HUDEP-2 (cell line): ENCODE measurements at regions not wholly inside any gene's neighbourhood (a gene's known extent, or its start where the extent isn't known, plus 50 kb on each side); places are given as distances from the start of the nearest gene placed in this dataset.
A peak's percentile ranks its signal among the peaks of the same experiment; 100 is the strongest.
"Not testable (repeated sequence)": the region's sequence is repeated elsewhere in the genome, so short reads cannot be mapped to it uniquely, and the experiment has no call there.

Experiments
- DNase-seq, 76 experiments: peaks; one replicate each; lab custom pipeline; 2025; ENCODE audit not compliant: unreplicated experiment in 76 of 76; lab: John Stamatoyannopoulos, UW

DNA sequence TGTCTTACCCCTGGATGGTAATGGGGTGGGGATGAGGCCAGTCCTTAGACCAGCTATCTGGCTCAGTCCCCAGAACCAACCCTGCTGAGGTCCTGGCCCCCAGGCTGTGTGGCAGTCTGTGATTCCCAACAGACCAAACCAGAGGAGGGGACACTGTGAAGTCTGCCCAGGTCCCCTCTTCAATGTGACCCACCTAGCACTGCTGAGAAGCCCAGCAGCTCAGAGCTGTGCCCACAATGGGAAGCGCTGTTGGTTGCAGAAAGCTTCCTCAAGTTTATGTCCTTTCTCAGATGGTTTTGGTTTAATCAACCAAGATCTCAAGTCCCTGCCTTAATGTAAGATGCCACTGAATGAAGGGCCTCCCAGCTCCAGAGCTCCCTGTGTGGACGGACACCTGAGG is 114.7 kb upstream of the IGLL5 start:
- no peak for DNase-seq

DNA sequence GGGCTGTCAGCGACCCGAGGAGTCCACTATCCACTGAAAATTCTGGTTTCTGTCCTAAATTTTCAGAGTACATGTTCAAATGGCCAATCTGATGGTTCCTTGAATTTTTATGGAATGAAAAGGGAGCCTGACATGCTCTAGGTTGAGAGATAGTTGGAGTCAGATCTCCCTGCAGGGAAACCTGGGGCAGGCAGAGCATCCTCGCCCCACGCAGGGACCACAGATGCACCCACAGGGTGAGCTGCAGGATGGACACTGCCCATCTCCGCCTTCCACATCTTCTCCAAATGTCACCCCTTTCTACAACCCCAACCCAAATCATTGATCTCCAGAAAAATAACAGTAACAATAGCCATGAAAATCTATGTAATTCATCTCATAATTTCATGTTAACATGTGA is 114.2 kb upstream of the IGLL5 start:
- DNase-seq, result no peak

DNA sequence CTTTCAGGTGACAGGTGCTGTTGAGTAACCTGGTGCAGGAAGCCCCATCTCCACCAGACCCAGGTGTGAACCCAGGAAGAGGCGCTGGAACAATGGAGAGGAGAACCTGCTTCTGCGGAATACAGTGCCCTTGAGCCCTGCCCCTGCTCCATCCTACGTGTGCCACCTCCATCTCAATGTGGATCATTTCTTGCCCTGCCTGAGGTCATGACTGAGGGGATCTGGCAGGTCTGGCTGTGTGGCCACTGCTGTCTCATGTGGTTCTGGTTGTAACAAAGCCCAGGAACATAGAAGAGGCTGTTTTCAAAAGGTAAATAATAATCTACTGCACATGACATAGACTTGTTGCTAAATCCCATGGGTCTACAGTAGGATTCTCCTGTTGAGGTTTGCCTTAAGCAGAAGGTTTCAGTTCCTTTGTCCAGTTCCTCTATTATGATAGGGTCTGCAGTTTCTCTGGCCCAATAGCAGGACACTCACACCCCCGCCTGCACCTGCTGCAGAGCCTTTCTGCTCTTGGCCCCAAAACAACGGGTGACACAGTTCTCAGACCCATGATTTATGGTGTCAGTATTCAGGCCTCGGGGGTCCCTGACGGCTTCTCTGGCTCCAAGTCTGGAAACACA is 113.5 kb upstream of the IGLL5 start:
- no peak for DNase-seq

DNA sequence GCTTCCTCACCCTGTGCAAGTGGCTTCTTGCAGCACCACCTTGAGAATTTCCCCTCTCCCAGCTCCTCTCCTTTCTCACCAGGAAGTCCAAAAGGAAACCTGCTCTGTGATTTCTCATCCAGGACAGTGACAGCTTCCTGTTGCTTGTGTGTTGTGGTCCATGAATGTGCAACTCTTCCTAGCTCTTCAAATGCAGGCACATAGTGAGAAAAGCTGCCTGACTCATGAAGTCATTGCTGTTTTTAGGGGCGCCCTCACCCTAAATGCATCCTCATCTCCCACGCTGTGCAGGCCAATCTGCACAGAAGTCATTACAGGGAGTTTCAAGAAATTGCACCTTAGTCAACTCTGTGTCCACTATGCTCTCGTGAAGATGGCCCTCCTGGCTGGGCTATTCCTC is 112.9 kb upstream of the IGLL5 start:
- DNase-seq, result not testable (repeated sequence)

DNA sequence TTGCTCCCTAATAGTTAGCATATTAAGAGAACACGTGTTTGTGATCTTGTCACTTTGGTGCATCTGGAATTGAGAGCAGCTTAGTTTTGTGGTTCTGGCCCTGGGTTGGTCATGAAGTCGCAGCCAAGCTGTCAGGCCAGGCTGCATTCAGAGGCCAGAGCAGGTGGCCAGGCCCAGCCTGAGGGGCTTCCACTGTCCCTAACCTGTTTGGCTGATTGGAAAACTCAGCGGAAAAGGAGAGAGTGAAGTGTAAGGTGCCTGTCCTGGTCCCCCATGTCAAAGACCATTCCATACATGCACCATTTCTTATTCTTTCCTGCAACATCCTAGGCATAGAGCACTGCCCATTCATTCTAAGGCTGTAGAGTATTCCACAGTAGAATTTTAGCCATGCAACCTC is 111.5 kb upstream of the IGLL5 start:
- DNase-seq, result no peak

DNA sequence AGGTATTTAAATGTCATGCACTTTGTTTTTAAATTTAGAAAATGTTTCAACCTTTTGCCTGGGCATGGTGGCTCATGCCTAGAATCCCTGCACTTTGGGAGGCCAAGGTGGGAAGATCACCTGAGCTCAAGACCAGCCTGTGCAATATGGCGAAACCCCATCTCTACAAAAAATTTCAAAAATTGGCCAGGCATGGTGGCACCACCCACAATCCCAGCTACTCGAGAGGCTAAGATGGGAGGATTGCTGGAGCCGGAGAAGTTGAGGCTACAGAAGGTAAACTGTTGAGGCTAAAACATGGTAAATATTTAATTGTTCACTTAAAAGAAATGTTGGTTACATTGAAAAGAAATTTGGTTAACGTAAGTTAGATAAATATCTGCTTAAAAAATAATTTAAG is 108.4 kb upstream of the IGLL5 start:
- DNase-seq, result no peak

DNA sequence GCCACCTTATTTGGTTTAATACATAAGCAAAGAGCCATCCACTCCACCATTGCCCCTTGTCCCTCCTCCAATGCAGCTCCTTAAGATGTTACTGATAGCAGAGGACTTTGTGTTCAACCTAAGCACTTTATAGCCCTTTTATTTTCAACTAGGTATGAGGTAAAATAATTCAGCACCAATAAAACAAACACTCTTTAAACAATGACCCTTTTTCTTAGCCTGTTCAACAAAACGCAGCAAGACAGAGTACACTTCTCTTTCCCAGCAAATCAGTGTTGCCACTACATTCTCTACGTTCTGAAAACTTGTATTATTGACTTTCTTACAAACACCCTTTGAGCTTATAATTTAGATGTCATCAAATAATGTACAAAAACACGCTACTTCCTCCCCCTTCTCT is 104.0 kb upstream of the IGLL5 start:
- DNase-seq, result no peak

DNA sequence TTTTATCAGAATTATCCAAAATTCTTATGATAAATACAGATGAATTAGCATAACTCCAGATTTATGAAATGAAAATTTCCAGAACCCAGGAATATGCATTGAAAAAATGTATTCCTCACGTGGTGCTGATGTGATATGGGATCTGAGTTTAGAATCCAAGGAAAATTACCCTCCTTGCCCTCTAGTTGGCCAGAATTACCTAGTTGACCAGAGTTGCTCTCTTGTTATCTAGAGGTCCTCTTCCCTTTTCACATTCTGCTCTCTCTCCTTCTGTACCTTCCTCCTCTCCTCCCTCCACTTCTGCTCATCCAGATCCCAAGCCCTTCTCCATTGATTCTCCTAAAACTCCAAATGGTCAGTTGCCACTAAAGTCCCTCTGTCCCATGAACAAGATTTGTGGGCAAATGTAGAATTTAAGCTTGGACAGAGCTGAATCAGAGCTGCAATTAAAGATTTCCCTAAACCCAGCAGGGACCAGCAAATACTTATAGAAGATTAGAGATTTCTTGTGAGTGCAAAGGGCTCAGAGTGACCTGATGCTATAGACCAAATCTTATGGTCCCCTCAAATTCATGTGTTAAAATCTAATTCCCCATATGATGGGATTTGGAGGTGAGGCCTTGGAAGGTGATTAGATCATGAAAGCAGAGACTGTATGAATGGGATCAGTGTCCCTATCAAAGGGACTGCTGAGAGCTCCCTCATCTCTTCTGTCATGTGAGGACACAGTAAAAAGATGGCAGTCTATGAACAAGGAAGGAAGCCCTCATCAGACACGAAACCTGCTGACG is 103.2 kb upstream of the IGLL5 start:
- no peak for DNase-seq

DNA sequence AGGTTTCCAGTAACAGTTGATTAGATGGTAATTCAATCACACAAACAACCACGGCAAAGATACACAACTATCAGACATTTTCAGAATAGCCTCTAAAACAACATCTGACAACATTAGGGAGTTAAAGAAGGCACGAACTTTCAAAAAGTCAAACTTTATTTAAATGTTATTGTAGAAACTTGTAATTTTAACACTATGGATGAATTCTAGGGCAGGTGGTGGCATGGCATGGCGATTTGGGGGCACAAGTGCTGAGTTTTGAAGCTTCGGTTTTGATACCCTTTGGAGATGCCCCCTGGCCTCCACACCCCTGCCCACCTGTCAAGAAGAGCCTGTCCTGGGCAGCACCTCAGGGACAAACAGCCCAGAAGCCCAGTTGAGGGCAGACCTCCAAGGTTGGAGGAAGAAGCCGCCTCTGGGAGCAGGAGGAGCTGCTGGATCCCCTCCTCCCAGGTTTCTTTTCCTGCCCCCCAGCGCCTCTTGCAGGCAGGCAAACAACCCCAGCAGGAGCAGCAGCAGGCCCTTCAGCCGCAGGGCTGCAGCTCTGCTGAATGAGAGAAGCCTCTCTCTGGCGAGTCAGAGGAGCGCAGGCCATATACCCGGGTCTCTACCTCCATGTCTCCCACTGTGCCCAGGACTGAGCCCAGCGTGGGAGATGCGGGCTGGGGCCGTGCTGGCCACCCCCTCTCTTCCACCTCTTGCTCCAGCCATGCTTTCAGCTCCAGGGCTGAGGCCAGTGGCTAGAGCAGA is 102.1 kb upstream of the IGLL5 start:
- DNase-seq, result no peak

DNA sequence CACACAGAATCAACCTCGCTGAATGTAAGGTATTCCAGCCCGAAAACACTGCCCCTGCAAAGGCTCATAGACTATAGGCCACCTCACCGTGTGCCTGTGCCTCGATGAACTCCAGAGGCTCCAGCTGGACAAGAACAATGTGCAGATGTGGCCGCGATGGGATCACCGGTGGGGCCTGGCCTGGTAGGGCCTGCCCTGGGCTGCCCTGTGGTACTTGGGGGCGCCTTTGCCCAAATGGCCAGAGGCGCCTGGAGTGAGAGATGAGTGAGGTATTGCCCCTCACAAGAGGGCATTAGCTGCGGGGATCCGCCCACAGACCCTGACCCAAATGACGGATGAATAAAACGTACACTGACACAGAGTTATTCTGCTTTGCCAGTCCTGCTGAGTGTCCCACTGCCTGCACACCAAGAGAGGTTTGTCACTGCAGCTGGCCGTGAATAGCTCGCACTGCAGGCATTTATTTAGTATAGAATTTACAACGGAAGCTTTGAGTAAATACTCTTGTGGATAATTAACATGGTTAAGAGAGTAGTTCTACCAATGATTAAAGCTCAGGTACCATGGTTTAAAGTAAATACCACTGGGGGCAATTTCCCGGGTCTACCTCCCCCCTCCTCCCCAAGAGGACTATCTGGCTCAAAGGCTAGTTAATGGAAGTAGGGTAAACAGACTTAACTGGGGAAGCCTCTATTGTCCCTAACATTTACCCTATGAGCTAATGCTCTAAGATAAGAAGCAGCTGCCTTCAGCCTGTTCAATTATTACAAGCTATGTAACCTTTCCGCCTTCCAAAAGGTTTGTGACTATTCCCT is 101.1 kb upstream of the IGLL5 start:
- no peak for DNase-seq

DNA sequence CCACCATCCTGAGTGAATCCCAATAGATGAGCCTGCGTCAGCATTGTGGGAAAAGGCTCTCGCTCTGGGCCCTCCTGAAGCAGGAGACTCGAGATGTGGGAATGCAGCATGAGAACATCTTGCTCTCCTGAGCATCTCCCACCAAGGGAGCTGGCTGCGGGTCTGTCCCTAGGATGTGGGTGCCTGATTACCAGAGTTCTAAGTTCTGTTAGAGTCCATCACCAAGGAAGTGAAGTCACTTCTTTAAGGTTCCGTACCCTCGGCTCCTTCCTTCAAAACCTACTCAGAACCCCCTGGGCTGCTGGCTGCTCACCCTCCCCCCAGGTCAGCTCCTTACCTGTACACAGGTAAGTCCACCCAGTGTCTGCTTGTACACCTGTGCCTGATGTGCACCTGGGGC is 100.5 kb upstream of the IGLL5 start:
- DNase-seq, result no peak

DNA sequence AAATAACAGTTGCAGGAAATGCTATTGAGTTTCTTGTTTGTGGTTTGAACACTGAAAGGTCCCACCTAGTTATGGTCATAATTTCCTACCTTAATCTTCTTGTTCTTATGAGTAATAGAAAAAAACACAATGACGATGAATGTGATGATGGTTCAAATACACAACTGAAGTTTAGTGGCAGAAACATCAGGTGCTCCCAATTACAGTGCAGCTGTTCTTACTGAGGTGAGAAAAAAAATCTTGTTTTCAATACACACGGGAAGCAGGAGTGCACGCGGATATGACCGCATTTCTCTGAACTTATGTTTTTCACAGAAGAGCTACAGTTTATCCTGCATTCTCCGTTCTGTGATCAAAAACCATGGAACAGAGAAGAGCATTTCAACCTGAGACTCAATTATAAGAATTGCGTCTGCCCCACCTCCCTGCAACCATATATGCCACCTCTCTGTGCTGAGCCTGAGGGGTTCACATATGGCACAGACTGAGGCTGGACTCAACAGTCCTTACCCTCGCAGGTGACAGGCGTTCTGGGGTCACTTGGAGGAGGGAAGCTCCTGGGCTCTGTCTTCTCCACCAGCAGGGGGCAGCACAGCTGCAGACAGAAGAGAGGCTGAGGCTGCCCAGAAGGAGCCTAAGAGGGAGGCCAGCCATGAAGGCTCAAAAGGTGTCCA is 99.7 kb upstream of the IGLL5 start:
- peak in 54 of 76 experiments; percentile 1 to 62 (median 30) for DNase-seq

DNA sequence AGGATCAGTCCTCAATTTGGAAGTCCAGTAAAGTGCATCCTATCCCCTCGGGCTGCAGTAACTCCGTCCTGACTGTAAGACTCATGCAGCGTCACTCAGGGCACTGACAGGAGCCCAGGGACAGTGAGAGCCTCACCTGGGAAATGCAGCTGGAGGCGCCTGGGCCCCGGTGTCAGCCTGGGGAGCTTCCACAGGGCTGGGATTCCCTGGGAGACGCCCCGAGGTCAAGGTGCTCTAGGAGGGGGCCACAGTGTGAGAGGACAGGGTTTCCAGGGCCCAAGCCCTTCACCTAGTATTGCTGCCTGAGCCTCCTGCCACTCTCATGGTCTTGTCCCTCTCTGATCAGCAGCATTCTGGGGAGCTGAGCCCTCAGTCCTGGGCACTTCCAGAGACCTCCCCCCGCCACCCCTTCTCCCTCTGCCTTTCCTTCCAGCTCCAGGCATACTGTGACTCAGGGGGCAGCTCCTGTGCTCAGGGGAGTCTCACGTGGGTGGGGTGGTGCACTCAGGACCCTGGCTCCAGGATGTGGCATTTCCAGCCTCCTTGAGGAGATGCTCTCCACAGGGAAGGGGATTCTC is 99.1 kb upstream of the IGLL5 start:
- DNase-seq, result no peak

DNA sequence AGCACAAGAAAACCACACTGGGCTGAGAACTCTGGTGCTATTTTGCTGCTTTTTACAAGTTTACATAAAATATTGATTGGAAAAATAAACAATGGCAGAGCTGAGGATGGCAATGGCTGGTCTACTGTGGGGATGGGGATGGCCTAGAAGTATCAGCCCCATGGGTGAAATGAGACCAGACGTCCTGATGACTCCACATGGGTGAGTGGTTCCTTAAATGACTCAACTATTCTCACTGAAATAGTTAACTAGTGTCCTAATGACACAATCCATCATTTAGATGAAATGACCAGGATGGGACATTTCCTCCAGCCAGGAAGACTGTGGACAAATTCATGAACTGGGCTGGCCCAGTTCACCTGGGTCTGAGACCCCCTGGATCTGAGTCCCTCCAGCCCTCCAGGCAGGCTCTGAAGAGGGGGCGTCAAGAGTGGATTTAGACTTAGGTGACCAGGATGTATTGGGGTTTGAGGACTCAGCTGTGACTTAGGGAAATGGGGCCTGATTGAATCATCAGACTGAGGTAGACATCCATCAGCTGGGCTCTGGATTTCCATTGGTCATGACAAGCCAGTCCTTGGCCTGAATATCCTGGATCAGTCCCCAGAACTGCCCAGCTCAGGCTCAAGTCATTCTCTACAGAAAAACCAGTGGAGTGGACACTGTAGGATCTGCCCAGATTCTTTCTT is 98.2 kb upstream of the IGLL5 start:
- no peak for DNase-seq

DNA sequence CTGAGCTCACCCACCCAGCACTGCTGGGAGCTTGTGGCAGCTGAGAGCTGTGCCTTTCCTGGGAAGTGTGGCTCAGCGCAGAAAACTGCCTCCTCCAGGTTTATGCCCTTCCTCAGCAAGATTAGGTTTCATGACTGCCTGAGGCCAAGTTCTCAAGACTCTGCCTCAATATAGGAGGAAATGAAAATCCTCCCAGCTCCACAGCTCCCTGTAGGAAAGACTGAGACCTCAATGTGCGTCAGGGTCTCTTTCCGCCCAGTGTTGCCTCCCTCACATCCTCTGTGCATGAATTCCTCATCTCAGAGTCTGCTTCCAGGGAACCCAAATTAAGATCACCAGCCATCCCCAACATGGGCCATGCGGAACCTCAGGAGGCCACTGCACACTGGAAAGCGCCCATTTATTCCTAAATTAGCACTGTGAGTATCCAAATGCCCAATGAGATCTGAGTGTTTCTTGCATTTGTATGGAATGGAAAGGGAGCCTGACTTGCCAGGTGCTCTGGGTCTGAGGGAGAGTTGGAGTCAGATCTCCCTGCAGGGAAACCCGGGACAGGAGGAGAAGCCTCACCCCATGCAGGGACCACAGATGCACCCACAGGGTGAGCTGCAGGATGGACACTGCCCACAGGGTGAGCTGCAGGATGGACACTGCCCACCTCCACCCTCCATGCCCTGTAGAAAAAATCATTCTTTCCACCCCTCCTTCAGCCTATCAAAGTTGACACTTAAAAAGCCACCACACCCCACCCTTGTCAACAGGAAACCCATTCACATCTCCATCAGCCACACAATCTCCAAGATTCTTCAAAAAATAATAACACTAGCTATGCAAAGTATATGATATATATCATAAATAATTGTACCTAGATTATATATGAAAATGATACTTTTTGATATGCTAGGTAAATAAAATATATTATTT is 97.4 kb upstream of the IGLL5 start:
- no peak for DNase-seq

DNA sequence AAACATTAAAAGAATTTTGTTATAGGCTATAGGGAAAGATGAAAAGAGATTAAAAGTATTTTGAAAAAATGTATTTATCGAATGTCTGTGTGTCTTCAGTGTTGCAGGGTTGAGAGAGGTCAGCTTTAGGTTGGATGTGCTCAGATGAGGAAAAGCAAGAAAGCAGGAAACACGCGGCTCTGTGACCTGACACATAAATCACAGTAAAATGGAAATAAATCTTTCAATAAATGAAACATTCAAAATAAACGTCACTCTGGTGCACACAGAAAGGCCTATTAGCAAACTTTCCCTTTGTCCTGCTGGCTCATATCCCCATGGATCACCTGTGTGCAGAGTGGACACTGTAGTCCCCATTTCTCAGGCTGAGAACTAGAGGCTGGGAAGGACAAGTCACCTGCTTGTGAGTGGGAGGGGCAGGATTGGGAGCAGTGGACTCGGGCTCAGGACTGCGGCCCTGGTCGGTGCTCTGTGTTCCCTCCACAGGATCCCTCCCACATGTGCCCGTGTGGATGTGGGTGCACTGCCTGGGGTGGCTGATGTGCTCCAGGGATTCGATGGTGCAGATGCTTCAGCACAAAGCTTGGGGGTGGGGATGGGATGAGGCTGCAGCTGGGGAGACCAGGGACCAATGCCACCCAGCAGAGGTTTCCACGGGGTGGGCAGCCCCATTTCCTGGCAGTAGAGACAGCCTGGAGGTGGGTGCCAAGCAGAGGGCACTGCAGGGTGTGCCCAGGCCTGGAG is 96.0 kb upstream of the IGLL5 start:
- DNase-seq, result no peak

DNA sequence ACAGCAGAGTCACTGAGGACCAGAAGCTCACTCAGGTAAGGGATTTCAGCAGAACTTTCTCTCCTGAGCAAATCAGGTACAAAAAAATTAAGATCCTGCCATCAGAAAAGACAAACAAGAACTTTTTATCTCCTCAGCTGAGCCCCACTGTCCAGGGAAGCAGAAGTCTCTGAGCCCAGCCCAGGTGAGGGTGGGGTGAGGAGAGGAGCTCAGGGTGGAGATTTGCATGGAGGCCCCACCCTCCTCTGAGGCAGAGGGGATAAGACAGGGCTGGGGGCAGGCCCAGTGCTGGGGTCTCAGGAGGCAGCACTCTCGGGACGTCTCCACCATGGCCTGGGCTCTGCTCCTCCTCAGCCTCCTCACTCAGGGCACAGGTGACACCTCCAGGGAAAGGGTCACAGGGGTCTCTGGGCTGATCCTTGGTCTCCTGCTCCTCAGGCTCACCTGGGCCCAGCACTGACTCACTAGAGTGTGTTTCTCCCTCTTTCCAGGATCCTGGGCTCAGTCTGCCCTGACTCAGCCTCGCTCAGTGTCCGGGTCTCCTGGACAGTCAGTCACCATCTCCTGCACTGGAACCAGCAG is 95.3 kb upstream of the IGLL5 start:
- DNase-seq, result not testable (repeated sequence)
